Stomach (tissue), 4 donors: ENCODE measurements at regions not wholly inside any gene's neighbourhood (a gene's known extent, or its start where the extent isn't known, plus 50 kb on each side); places are given as distances from the start of the nearest gene placed in this dataset.

ENCODE experiments used
- CTCF ChIP-seq, 7 experiments: fragments of 450-650 bp in 4 of 7; fragments of 200-600 bp in 3 of 7; sonication (generic) in 3 of 7; IDR thresholded peaks; one replicate each; pipeline ENCODE4 v1.5.1; 2016 to 2019; ENCODE audit warnings: antibody characterized with exemption in 7 of 7, control low read depth in 2 of 7, mild to moderate bottlenecking in 1 of 7
- EP300 ChIP-seq: sonication (generic); formaldehyde crosslinking; IDR thresholded peaks from one replicate; pipeline ENCODE4 v1.6.1; 2017; ENCODE audit warnings: antibody characterized with exemption
- POLR2A ChIP-seq, 4 donors: fragments of 450-650 bp; IDR thresholded peaks; one replicate each; pipeline ENCODE4 v1.6.1; 2016; ENCODE audit warnings: antibody characterized with exemption in 4 of 4, control low read depth in 2 of 4, mild to moderate bottlenecking in 1 of 4, moderate library complexity in 1 of 4
- POLR2AphosphoS5 ChIP-seq, 3 donors: sonication (generic); formaldehyde crosslinking; IDR thresholded peaks; one replicate each; pipeline ENCODE4 v1.6.1; 2016; ENCODE audit warnings: antibody characterized with exemption in 3 of 3

GRCh38 chr2:56484906-56485305, 301.1 kb downstream of the CCDC85A start:
- TF ChIP-seq CTCF (IDR thresholded peaks at IDR 0.05) (no peak), POLR2A (IDR thresholded peaks at IDR 0.05) (no peak), POLR2AphosphoS5 (IDR thresholded peaks at IDR 0.05) (no peak), EP300 (no peak)
